ENCODE measurements at regions not wholly inside any gene's neighbourhood (a gene's known extent, or its start where the extent isn't known, plus 50 kb on each side); places are given as distances from the start of the nearest gene placed in this dataset.

- Histone ChIP-seq H3K36me3 (ENCODE audit: control insufficient read depth, insufficient read depth, low read length) (no peaks in the 10 kb centered on the region), H3K4me1 (ENCODE audit: control insufficient read depth, insufficient read depth, low read length) (no peaks in the 10 kb centered on the region), H3K4me3 (ENCODE audit: low read length) (no peak overlapping the region), H3K27me3 (ENCODE audit: control insufficient read depth, insufficient read depth, low read length) (no peaks in the 10 kb centered on the region), H3K9me3 (ENCODE audit: control insufficient read depth, low read depth, low read length) (no peaks in the 10 kb centered on the region), H3K27ac (ENCODE audit: low read length) (no peak overlapping the region)
- DNase-seq = no peak
- WGBS (ENCODE audit: insufficient coverage, low lambda C conversion rate) = no CpG with 5 or more reads among the region's 2 CpGs
Measured at GRCh38 chr6:91135406-91136103, 548.7 kb upstream of the MAP3K7 start.

- Histone ChIP-seq H3K36me3 (ENCODE audit: control insufficient read depth, insufficient read depth, low read length) (no peaks in the 10 kb centered on the region), H3K27ac (ENCODE audit: low read length) (no peak overlapping the region), H3K4me1 (ENCODE audit: control insufficient read depth, insufficient read depth, low read length) (no peaks in the 10 kb centered on the region), H3K9me3 (ENCODE audit: control insufficient read depth, low read depth, low read length) (no peaks in the 10 kb centered on the region), H3K4me3 (ENCODE audit: low read length) (no peak overlapping the region), H3K27me3 (ENCODE audit: control insufficient read depth, insufficient read depth, low read length) (no peaks in the 10 kb centered on the region)
- no CpG with 5 or more reads among the region's 3 CpGs for WGBS (ENCODE audit: insufficient coverage, low lambda C conversion rate)
- no peak for DNase-seq
Measured at GRCh38 chr6:91132461-91132860, 545.6 kb upstream of the MAP3K7 start.

GRCh38 chr6:91130126-91130525 is 543.3 kb upstream of the MAP3K7 start:
- WGBS (ENCODE audit: insufficient coverage, low lambda C conversion rate) = no CpG with 5 or more reads among the region's 6 CpGs

DNA sequence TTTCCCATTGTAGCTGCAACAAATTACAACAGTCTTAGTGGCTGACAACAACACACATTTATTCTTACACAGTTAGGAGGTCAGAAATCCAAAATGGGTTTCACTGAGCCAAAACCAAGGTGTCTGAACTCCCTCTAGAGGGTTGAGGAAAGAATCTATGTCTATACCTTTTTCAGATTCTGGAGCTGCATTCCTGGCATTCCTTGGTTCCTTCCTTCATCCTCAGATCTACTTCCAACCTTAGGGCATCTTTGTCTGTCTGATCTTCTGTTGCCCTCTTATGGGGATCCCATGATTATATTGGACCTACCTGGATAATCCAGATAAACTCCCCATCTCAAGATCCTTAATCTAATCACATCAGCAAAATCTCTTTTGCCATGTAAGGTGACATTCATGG is 540.9 kb upstream of the MAP3K7 start:
- no peak for DNase-seq

More at GRCh38 chr6:91130126-91130525, 543.3 kb upstream of the MAP3K7 start:
- Histone ChIP-seq H3K27ac (ENCODE audit: low read length) (no peak overlapping the region), H3K9me3 (ENCODE audit: control insufficient read depth, low read depth, low read length) (no peaks in the 10 kb centered on the region), H3K27me3 (ENCODE audit: control insufficient read depth, insufficient read depth, low read length) (no peaks in the 10 kb centered on the region), H3K36me3 (ENCODE audit: control insufficient read depth, insufficient read depth, low read length) (no peaks in the 10 kb centered on the region), H3K4me3 (ENCODE audit: low read length) (no peak overlapping the region), H3K4me1 (ENCODE audit: control insufficient read depth, insufficient read depth, low read length) (no peaks in the 10 kb centered on the region)
- no peak for DNase-seq

GRCh38 chr6:91126876-91127275 is 540.0 kb upstream of the MAP3K7 start:
- Histone ChIP-seq H3K27me3 (ENCODE audit: control insufficient read depth, insufficient read depth, low read length) (no peaks in the 10 kb centered on the region), H3K9me3 (ENCODE audit: control insufficient read depth, low read depth, low read length) (no peaks in the 10 kb centered on the region), H3K27ac (ENCODE audit: low read length) (no peak overlapping the region), H3K4me1 (ENCODE audit: control insufficient read depth, insufficient read depth, low read length) (no peaks in the 10 kb centered on the region), H3K36me3 (ENCODE audit: control insufficient read depth, insufficient read depth, low read length) (no peaks in the 10 kb centered on the region), H3K4me3 (ENCODE audit: low read length) (no peak overlapping the region)
- no peak for DNase-seq
- 90% methylated on average over 2 of the region's 5 CpGs for WGBS (ENCODE audit: insufficient coverage, low lambda C conversion rate)

More for the DNA sequence above, 540.9 kb upstream of the MAP3K7 start:
- Histone ChIP-seq H3K36me3 (ENCODE audit: control insufficient read depth, insufficient read depth, low read length) (no peaks in the 10 kb centered on the region), H3K4me3 (ENCODE audit: low read length) (no peak overlapping the region), H3K9me3 (ENCODE audit: control insufficient read depth, low read depth, low read length) (no peaks in the 10 kb centered on the region), H3K27ac (ENCODE audit: low read length) (no peak overlapping the region), H3K27me3 (ENCODE audit: control insufficient read depth, insufficient read depth, low read length) (no peaks in the 10 kb centered on the region), H3K4me1 (ENCODE audit: control insufficient read depth, insufficient read depth, low read length) (no peaks in the 10 kb centered on the region)

GRCh38 chr6:91117550-91117949 is 530.7 kb upstream of the MAP3K7 start:
- no peaks in the 10 kb centered on the region for H3K4me1 ChIP-seq (ENCODE audit: control insufficient read depth, insufficient read depth, low read length)
- no peaks in the 10 kb centered on the region for H3K27me3 ChIP-seq (ENCODE audit: control insufficient read depth, insufficient read depth, low read length)

GRCh38 chr6:91114123-91114708 is 527.3 kb upstream of the MAP3K7 start:
- Histone ChIP-seq H3K4me3 (ENCODE audit: low read length) (no peak overlapping the region), H3K36me3 (ENCODE audit: control insufficient read depth, insufficient read depth, low read length) (no peaks in the 10 kb centered on the region), H3K9me3 (ENCODE audit: control insufficient read depth, low read depth, low read length) (no peaks in the 10 kb centered on the region), H3K27me3 (ENCODE audit: control insufficient read depth, insufficient read depth, low read length) (no peaks in the 10 kb centered on the region), H3K4me1 (ENCODE audit: control insufficient read depth, insufficient read depth, low read length) (no peaks in the 10 kb centered on the region), H3K27ac (ENCODE audit: low read length) (no peak overlapping the region)
- no CpG with 5 or more reads among the region's 2 CpGs for WGBS (ENCODE audit: insufficient coverage, low lambda C conversion rate)
- DNase-seq = no peak

More at GRCh38 chr6:91117550-91117949, 530.7 kb upstream of the MAP3K7 start:
- Histone ChIP-seq H3K9me3 (ENCODE audit: control insufficient read depth, low read depth, low read length) (peaks cover 3% of the 10 kb centered on the region), H3K36me3 (ENCODE audit: control insufficient read depth, insufficient read depth, low read length) (no peaks in the 10 kb centered on the region), H3K4me3 (ENCODE audit: low read length) (no peak overlapping the region), H3K27ac (ENCODE audit: low read length) (no peak overlapping the region)
- no peak for DNase-seq

DNA sequence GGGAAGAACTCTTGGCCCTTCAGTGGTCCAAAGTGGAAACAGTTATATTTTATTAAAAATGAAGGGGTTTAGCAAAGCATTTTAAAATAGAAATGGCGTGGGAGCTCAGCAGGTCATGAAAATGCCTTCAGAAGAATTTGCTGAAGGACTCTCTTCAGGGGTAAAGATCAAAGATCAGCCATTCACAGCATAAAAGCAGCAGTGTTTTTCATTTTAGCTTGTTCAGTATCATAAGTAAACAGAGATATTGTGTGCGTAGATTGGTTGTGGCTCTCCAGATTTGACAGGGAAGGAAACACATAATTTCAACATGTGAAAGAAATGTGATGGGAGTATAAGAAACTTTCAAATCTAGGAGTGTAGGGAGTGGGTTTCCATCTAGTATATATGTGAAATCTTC is 519.2 kb upstream of the MAP3K7 start:
- peak in 1 of 2 donors; percentile 14 for DNase-seq
- no peaks in the 10 kb centered on the region for H3K27me3 ChIP-seq (ENCODE audit: control insufficient read depth, insufficient read depth, low read length)
- no CpG with 5 or more reads among the region's 2 CpGs for WGBS (ENCODE audit: insufficient coverage, low lambda C conversion rate)
- H3K4me3 ChIP-seq (ENCODE audit: low read length) = no peak overlapping the region
- no peaks in the 10 kb centered on the region for H3K4me1 ChIP-seq (ENCODE audit: control insufficient read depth, insufficient read depth, low read length)
- no peaks in the 10 kb centered on the region for H3K36me3 ChIP-seq (ENCODE audit: control insufficient read depth, insufficient read depth, low read length)
- no peaks in the 10 kb centered on the region for H3K9me3 ChIP-seq (ENCODE audit: control insufficient read depth, low read depth, low read length)
- no peak overlapping the region for H3K27ac ChIP-seq (ENCODE audit: low read length)

DNA sequence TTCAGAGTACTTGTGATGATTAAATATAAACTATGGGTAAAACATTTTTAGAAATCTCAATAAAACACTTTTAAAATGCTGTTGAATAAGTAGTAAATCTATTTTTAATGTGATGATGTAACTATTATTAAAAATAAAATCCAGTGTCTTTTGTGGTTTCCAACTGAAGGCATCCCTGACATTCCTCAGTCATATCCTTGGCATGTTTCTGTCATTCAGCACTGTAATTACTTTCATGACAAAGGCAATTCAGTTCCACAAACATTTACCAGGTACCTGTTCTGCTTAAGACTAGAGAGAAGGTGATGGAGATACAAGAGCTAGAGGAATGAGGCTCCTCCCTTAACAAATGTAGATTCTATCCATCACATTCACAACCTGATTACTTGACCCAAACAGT is 518.7 kb upstream of the MAP3K7 start:
- H3K27ac ChIP-seq (ENCODE audit: low read length) = no peak overlapping the region
- no peaks in the 10 kb centered on the region for H3K36me3 ChIP-seq (ENCODE audit: control insufficient read depth, insufficient read depth, low read length)
- no peak for DNase-seq
- no peaks in the 10 kb centered on the region for H3K9me3 ChIP-seq (ENCODE audit: control insufficient read depth, low read depth, low read length)
- no peaks in the 10 kb centered on the region for H3K27me3 ChIP-seq (ENCODE audit: control insufficient read depth, insufficient read depth, low read length)
- H3K4me1 ChIP-seq (ENCODE audit: control insufficient read depth, insufficient read depth, low read length) = no peaks in the 10 kb centered on the region
- H3K4me3 ChIP-seq (ENCODE audit: low read length) = no peak overlapping the region

GRCh38 chr6:91099479-91099878 is 512.6 kb upstream of the MAP3K7 start:
- no peak for DNase-seq
- WGBS (ENCODE audit: insufficient coverage, low lambda C conversion rate) = no CpG with 5 or more reads among the region's 1 CpG
- H3K27me3 ChIP-seq (ENCODE audit: control insufficient read depth, insufficient read depth, low read length) = no peaks in the 10 kb centered on the region
- H3K36me3 ChIP-seq (ENCODE audit: control insufficient read depth, insufficient read depth, low read length) = no peaks in the 10 kb centered on the region
- no peaks in the 10 kb centered on the region for H3K4me1 ChIP-seq (ENCODE audit: control insufficient read depth, insufficient read depth, low read length)
- no peak overlapping the region for H3K4me3 ChIP-seq (ENCODE audit: low read length)
- H3K9me3 ChIP-seq (ENCODE audit: control insufficient read depth, low read depth, low read length) = no peaks in the 10 kb centered on the region
- H3K27ac ChIP-seq (ENCODE audit: low read length) = no peak overlapping the region

- no peaks in the 10 kb centered on the region for H3K27me3 ChIP-seq (ENCODE audit: control insufficient read depth, insufficient read depth, low read length)
- no CpG with 5 or more reads among the region's 5 CpGs for WGBS (ENCODE audit: insufficient coverage, low lambda C conversion rate)
- no peaks in the 10 kb centered on the region for H3K36me3 ChIP-seq (ENCODE audit: control insufficient read depth, insufficient read depth, low read length)
- no peak overlapping the region for H3K4me3 ChIP-seq (ENCODE audit: low read length)
- no peaks in the 10 kb centered on the region for H3K9me3 ChIP-seq (ENCODE audit: control insufficient read depth, low read depth, low read length)
- no peak for DNase-seq
- no peaks in the 10 kb centered on the region for H3K4me1 ChIP-seq (ENCODE audit: control insufficient read depth, insufficient read depth, low read length)
- H3K27ac ChIP-seq (ENCODE audit: low read length) = no peak overlapping the region
Measured at GRCh38 chr6:91098006-91098405, 511.1 kb upstream of the MAP3K7 start.

Measured in large intestine (tissue), 3 donors.